Breast epithelium (tissue), 3 donors: ENCODE measurements at regions not wholly inside any gene's neighbourhood (a gene's known extent, or its start where the extent isn't known, plus 50 kb on each side); places are given as distances from the start of the nearest gene placed in this dataset.
"Not testable (repeated sequence)": the region's sequence is repeated elsewhere in the genome, so short reads cannot be mapped to it uniquely, and the experiment has no call there.

Experiments
- POLR2A ChIP-seq: fragments of 450-650 bp; IDR thresholded peaks from one replicate; pipeline ENCODE4 v1.6.1; 2016; ENCODE audit warnings: antibody characterized with exemption, mild to moderate bottlenecking, moderate library complexity
- POLR2AphosphoS5 ChIP-seq, 3 donors: sonication (generic); formaldehyde crosslinking; IDR thresholded peaks; one replicate each; pipeline ENCODE4 v1.6.1; 2017; ENCODE audit warnings: antibody characterized with exemption in 3 of 3
- TF ChIP-seq, protein P1 (sequence below), 3 donors: fragments of 450-650 bp; IDR thresholded peaks; one replicate each; pipeline ENCODE4 v1.5.1; 2016 to 2017; ENCODE audit warnings: antibody characterized with exemption in 3 of 3, mild to moderate bottlenecking in 3 of 3, moderate library complexity in 3 of 3

DNA sequence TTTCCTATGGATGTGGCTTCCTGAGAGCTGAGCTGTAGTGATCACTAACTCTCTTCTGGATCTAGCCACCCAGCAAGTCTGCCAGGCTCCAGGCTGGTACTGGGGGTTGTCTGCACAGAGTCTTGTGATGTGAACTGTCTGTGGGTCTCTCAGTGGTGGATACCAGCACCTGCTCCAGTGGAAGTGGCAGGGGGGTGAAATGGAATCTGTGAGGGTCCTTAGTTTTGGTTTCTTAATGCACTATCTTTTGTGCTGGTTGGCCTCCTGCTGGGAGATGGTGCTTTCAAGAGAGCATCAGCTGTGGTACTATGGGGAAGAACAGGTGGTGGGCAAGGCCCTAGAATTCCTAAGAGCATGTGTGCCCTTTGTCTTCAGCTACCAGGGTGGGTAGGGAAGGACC lies 140.7 kb downstream of the TENT5C start:
- TF ChIP-seq, protein P1, sequence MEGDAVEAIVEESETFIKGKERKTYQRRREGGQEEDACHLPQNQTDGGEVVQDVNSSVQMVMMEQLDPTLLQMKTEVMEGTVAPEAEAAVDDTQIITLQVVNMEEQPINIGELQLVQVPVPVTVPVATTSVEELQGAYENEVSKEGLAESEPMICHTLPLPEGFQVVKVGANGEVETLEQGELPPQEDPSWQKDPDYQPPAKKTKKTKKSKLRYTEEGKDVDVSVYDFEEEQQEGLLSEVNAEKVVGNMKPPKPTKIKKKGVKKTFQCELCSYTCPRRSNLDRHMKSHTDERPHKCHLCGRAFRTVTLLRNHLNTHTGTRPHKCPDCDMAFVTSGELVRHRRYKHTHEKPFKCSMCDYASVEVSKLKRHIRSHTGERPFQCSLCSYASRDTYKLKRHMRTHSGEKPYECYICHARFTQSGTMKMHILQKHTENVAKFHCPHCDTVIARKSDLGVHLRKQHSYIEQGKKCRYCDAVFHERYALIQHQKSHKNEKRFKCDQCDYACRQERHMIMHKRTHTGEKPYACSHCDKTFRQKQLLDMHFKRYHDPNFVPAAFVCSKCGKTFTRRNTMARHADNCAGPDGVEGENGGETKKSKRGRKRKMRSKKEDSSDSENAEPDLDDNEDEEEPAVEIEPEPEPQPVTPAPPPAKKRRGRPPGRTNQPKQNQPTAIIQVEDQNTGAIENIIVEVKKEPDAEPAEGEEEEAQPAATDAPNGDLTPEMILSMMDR (IDR thresholded peaks at IDR 0.05): not testable (repeated sequence)
- TF ChIP-seq POLR2A; POLR2AphosphoS5 (IDR thresholded peaks at IDR 0.05): not testable (repeated sequence)
